UCSD-AML1 (cell line): ENCODE measurements at regions not wholly inside any gene's neighbourhood (a gene's known extent, or its start where the extent isn't known, plus 50 kb on each side); places are given as distances from the start of the nearest gene placed in this dataset.

Source experiments
- DNase-seq: peaks from one replicate; lab custom pipeline; 2025; ENCODE audit not compliant: unreplicated experiment; lab: John Stamatoyannopoulos, UW

DNA sequence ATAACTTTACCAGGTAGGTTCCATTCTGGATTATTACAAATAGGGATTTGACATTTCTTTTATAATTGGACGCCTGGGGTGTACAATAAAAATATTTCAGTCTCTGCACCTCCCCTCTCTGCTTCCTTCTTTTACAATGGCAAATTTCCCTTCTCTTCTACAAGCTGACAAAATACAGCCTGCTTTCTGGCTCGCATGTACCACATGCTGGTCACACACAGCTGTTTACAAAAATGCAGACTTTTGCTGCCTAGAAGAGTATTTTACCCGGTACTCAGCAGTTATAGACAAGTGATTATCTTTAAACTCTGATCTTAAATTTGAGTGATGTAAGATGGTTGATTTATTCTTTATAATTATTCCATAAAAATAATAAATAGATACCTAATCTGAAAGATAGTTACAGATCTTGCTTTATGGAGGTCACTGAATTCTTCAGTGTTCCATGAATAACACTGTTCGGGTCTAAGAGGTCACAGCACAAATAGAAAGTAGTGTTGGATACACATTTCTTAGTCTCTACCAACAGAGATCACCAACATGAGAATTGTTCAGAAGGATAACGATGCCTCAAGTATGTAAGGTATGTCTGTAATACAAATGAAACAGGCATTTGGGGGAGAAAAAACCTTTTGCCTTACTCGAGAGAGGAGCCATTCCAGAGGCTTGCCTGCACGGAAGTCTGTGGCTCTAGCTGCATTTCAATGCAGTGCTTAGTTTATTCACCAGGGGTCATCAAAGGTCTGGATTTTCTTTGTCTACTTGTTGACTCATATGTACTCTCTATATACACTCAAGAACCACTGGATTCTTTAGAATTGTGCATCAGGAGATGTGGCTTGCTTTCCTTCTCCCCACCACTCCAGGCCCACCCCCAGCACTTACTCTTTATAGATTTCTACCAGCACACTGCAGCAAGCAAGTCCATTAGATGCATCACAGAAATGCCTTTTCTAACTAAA is 206.6 kb upstream of the RFX3 start:
- DNase-seq, result peak; percentile 15

DNA sequence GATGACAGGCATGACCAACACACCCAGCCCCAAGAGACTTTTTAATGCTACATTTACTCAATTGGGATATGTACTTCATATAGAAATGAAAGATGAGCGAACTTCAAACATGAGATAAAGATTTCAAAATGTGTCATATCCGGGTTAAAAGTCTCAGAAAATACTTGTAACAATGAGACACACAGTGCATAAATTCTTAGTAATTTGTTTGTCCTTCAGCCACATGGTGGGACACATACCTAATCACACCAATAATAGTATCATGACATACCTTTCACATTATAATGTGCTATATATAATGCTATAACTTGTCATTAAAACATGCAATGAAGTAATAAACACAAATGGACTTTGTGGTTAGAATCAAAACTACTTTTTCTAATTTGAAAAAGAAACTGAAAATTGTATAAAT is 204.7 kb upstream of the RFX3 start:
- no peak for DNase-seq

- DNase-seq, result no peak
Measured at GRCh38 chr9:3721096-3721495, 195.3 kb upstream of the RFX3 start.

DNA sequence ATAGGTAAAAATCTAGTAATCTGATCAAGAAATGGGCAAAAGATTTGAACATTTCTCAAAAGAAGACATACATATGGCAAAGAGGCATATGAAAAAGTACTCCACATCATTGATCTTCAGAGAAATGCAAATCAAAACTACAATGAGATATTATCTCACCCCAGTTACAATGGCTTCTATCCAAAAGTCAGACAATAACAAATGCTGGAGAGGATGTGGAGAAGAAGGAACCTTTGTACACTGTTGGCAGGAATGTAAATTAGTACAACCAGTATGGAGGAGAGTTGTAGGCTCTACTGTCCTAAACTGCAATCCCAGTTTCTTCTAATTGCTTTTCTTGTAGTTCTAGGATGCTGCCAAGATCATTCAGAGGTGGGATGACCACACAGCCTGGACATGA is 193.5 kb upstream of the RFX3 start:
- no peak for DNase-seq

DNA sequence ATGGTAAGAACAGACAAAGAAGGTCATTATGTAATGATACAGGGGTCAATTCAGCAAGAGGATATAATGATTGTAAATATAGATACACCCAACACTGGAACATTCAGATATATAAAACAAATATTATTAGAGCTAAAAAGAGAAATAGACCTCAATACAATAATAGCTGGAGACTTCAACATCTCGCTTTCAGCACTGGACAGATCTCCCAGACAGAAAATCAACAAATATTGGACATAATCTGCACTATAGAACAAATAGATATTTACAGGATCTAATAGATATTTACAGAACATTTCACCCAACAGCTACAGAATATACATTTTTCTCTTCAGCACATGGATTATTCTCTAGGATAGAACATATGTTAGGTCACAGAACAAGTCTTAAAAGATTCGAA is 190.6 kb upstream of the RFX3 start:
- DNase-seq, result no peak

DNA sequence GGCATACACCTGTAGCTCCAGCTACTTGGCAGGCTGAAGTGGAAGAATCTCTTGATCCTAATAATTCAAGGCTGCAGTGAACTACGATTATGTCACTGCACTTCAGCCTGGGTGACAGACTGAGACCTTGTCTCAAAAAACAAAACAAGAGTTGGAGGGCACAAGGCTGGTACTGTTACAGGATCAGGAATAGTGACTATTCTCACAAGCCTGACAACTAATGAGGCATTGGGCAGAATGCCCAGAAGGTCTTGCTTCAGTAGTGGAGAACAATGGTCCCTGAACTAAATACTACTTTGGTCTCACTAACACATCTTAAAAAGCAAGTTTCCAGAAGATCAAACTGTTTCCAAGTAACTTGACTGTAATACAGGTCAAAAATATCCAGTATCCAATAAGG is 182.9 kb upstream of the RFX3 start:
- no peak for DNase-seq

- DNase-seq, result no peak
Measured at GRCh38 chr9:3704890-3705289, 179.1 kb upstream of the RFX3 start.

DNA sequence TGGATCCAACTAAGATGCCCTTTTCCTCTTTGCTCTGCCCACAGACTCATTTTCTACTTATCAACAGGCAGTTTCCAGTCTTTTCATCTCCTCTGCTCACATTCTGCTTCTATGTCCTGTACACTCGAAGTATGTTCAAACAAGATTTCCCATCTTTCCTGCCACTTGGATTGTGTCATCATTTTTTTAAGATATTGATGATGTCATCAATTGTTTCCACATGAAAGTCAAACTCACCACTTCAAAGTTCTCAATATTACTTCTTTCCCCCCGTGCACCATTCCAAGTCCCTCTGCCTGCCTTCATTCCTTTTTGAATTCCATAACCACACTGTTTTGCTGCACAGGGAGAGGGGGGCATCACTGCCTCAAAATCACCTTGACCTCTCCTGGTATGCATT is 175.0 kb upstream of the RFX3 start:
- DNase-seq, result no peak

DNA sequence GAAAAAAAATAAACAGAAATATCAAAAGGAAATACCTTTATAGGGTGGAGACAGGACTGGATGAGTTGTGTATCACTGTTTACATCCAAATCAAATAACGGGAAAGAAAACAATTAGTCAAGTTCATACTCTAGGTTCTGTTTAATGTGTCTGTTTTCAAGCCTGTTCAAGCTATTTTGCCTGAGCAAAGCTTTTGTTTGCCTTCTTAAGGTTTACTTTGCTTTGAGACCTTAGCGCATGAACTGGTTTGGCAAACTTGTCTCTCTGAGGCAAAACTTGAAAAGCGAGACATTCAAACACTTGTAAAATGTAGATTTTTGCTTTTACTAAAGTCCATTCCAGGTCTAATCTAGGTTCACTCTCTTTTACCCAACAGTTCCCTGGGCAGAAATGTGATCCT is 174.1 kb upstream of the RFX3 start:
- DNase-seq, result no peak

GRCh38 chr9:3698531-3698930 is 172.7 kb upstream of the RFX3 start:
- no peak for DNase-seq

GRCh38 chr9:3698076-3698475 is 172.3 kb upstream of the RFX3 start:
- no peak for DNase-seq

DNA sequence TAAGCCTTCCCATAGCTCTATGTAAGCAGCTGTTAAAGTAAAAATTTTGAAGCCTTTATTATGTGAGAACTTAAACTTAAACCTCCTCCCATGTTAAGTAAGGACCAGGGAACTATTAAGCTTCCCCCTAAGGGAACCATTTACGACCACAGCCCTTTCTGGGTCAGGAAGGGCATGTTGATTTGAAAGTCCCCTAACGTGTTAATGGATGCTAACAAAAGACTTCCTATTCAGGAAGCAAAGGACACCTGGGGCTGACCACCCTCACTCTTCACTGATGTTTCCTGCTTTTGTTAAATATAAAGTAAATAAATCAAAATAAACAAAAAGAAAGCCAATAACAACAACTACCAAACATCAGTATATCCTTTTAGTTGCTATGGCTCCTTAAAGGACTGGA is 170.6 kb upstream of the RFX3 start:
- DNase-seq, result no peak

DNA sequence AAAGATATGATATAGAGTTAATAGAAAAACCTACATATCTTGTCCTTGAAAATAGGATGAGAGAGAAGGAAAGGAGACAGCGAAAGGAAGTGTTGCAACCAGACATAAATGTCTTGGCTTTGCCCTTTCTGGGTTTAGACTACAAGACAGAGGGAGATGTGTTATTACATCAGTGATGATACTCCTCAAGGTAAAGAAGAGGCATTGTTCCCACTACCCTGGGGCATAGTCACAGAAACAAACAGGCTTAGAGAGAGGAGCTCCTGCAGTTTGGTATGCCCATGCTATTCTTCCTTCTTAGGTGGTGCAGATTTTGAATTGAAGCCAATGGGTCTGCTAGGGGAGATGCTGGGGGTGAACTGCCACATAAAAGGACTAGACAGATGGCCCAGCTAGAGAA is 166.8 kb upstream of the RFX3 start:
- no peak for DNase-seq

DNA sequence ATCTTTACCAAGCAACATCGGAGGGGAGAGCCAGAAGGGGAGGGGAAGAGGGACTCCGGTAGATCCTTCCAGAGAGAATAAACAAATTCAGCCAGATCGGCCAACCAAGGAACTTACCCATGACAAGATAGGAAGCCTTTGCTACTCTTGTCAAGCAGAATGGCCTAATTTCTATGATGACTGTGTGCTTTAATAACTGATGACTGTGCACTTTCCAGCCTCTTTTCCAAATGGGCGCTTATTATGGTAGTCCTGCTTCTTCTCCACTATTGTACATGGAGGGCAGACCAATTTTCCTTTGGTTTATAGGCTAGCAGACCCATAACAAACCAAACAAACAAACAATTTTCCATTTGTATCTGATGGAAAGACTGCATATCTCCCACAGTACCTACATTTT is 163.8 kb upstream of the RFX3 start:
- DNase-seq, result no peak

DNA sequence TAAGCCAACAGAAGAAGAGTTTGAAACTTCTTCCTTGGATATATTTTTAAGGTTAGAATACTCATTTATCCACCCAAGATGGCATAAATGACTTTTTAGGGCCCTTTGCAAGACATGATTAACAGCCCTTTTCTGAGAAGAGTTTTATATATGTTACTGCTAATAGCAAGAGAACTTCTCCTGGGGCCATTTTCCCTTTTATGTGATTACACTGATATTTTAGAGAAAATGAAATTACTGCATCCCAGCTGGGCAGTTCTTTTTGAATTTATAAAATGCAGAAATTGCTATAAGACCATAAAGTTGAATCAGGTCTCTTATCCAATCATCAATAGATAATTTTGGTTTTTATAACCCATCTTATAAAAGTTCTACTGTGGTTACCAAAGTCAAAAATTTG is 161.3 kb upstream of the RFX3 start:
- no peak for DNase-seq

GRCh38 chr9:3682186-3682585 is 156.4 kb upstream of the RFX3 start:
- no peak for DNase-seq

GRCh38 chr9:3677541-3677940 is 151.7 kb upstream of the RFX3 start:
- no peak for DNase-seq

- DNase-seq, result no peak
Measured at GRCh38 chr9:3676766-3677165, 151.0 kb upstream of the RFX3 start.

DNA sequence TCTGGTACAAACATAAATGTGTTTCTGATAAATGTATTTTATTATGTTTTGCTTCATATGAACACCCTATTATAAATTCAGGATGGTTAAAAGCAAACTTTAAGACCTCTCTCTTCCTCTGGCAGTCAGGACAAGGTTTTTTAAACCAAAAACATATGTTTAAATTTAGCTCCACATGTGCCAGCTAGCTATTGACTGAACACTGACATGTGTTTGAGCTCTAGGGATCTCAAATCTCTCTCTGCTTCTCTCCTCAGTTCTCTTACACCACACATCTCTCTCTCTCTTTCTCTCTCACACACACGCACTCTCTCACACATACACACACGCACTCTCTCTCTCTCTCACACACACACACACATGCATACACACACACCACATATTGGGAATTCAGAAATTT is 150.1 kb upstream of the RFX3 start:
- DNase-seq, result no peak

- no peak for DNase-seq
Measured at GRCh38 chr9:3674561-3674960, 148.8 kb upstream of the RFX3 start.

DNA sequence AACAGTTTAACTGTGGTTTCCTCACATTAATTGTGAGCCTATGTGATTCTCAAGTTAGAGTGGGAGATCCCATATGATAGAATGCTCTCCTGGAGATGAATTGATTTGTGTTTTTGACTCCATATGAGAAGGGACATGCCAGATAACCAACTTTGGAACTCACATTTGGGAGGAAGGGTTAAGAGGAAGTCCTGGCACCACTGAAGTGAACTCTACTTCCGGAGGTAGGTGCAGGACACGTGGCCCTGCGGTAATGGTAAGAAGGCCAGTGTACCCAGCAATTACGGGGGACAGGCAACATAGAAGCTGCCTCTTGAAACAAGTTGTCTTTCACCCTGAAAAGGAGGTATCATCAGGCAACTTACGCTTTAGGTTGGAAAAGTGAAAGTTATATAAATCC is 146.6 kb upstream of the RFX3 start:
- no peak for DNase-seq

DNA sequence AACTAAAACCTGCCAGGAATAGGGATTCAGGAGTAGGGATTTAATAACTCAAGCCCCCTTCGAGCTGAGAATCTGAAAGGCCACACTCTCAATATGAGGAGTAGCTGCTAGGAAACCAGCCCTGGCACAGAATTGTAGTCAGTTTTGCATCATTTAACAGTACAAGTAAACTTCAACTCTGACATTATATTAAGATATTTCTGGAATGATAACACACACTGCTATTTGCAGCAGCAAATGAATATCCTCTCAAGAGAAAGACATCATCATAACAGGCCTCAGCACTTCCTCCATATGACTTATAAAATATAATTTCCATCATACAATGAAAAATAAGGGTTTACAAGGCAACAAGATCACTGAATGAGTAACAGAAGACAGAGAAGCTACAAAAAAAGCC is 138.2 kb upstream of the RFX3 start:
- no peak for DNase-seq

DNA sequence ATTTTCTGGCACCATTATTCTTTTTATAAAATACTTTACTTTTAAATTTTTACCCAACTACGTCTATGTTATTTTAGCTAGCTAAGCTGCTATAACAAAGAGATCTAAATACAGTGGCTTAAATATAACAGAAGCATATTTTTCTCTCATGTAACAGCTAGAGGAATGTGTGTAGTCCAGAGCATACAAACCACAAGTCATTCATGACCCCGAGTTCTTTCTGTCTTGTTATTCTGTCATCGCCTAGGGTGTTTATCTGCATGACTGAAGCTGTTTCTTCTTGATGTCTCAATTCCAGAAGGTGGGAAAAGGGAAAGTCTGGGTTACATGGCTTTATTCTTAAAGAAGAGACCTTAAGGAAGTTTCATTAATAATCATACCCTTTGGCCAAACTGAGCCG is 136.9 kb upstream of the RFX3 start:
- no peak for DNase-seq
